Panc1 (cell line): ENCODE measurements at regions not wholly inside any gene's neighbourhood (a gene's known extent, or its start where the extent isn't known, plus 50 kb on each side); places are given as distances from the start of the nearest gene placed in this dataset.

ENCODE experiments used
- ATAC-seq: fragments of 200-7000 bp; cut with Tn5 transposase; 2 replicates; pipeline ENCODE4 v1.9.1; 2020; ENCODE audit warnings: mild to moderate bottlenecking, moderate library complexity
- BruUV-seq: library from RNA; stranded (reverse); fragments of 400-500 nt; replicated peaks from 2 replicates; lab custom pipeline; 2021; lab: Mats Ljungman, UMichigan
- CTCF ChIA-PET: fragments of 300-600 bp; sonication (Branson Sonifier 250); formaldehyde crosslinking; loops from one replicate; lab custom pipeline; 2022; ENCODE audit warnings: antibody characterized with exemption; lab: Charles Lee
- POLR2A ChIA-PET: fragments of 300-600 bp; sonication (Branson Sonifier 250); formaldehyde crosslinking; loops from one replicate; lab custom pipeline; 2022; ENCODE audit warnings: antibody characterized with exemption; lab: Charles Lee
- DNase-seq: peaks from one replicate; pipeline ENCODE4 v3.0.0-alpha.2; 2010; ENCODE audit warnings: low read depth, low spot score
- H3K27ac ChIP-seq: 2 replicates; pipeline ENCODE4 v1.5.1; 2011; ENCODE audit warnings: mild to moderate bottlenecking, low read length, inconsistent platforms
- H3K27me3 ChIP-seq: fragments of 200-500 bp; sonication (Bioruptor generic); 2 replicates; pipeline ENCODE4 v1.6.0; 2014; ENCODE audit warnings: low read length, inconsistent platforms; ENCODE audit not compliant: control insufficient read depth, insufficient read depth
- H3K36me3 ChIP-seq: fragments of 200-500 bp; sonication (Bioruptor generic); 2 replicates; pipeline ENCODE4 v1.5.1; 2014; ENCODE audit warnings: inconsistent platforms, mild to moderate bottlenecking, low read length, moderate library complexity; ENCODE audit not compliant: control insufficient read depth, insufficient read depth
- H3K4me1 ChIP-seq: 2 replicates; pipeline ENCODE4 v1.5.1; 2011; ENCODE audit warnings: inconsistent platforms, mild to moderate bottlenecking, low read length, moderate library complexity; ENCODE audit not compliant: control insufficient read depth, insufficient read depth
- H3K4me3 ChIP-seq, 2 experiments: 2 replicates each; pipeline ENCODE4 v1.5.1; 2011 to 2012; ENCODE audit warnings: low read depth in 2 of 2, low read length in 2 of 2, mild to moderate bottlenecking in 2 of 2, inconsistent platforms in 1 of 2, moderate library complexity in 1 of 2
- H3K9me3 ChIP-seq: fragments of 200-500 bp; sonication (Bioruptor generic); 2 replicates; pipeline ENCODE4 v1.5.1; 2014; ENCODE audit warnings: low read depth, mild to moderate bottlenecking, inconsistent platforms, low read length, moderate library complexity; ENCODE audit not compliant: control insufficient read depth, insufficient read depth
- SIN3A ChIP-seq: IDR thresholded peaks from 2 replicates; pipeline ENCODE4 v1.6.1; 2012; ENCODE audit warnings: low read depth, mild to moderate bottlenecking, low read length, moderate library complexity, borderline replicate concordance; ENCODE audit not compliant: insufficient read depth
- in situ Hi-C: cut with HindIII; loops from 2 replicates; pipeline ENCODE4 v1.10.0; 2016; ENCODE audit warnings: low sequenced_read_pairs, low pct_unique_long_range_greater_than_20kb
- intact Hi-C: fragments of 100-400 bp; cut with micrococcal nuclease; formaldehyde crosslinking; loops from one replicate; pipeline ENCODE4 v1.10.0; 2022; ENCODE audit not compliant: unreplicated experiment
- TF ChIP-seq, protein P1 (sequence below), 2 experiments: IDR thresholded peaks; 2 replicates each; pipeline ENCODE4 v1.6.1; 2011 to 2012; ENCODE audit warnings: low read depth in 2 of 2, control low read depth in 1 of 2, low read length in 1 of 2, mild to moderate bottlenecking in 1 of 2, moderate library complexity in 1 of 2; ENCODE audit not compliant: insufficient read depth in 1 of 2

DNA sequence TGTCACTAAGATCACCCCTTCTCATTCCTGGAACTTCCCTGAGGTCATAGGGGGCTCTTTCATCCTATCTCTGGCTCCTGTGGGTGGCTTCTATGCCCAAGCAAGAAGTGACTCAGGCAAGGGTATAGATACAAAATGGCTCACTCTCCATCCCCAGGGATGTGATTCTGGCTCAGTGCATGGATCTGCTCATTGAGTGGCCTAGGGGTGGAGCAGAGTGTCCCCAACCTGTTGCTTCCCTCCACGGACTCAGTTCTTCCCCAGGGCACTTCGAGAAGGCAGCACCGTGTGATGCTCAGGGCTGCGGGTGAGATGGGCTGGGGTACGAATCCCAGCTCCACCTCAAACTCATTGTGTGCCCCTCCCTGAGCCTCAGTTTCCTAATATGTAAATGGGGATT is 136.4 kb downstream of the PTPRS start:
- ChIA-PET POLR2A (no interaction called here), CTCF (no interaction called here)
- H3K27me3 ChIP-seq: no peaks in the 10 kb centered on the region
- intact Hi-C loops (no loop called here), in situ Hi-C loops (no loop called here)
- no peak for TF ChIP-seq SIN3A
- TF ChIP-seq, protein P1, sequence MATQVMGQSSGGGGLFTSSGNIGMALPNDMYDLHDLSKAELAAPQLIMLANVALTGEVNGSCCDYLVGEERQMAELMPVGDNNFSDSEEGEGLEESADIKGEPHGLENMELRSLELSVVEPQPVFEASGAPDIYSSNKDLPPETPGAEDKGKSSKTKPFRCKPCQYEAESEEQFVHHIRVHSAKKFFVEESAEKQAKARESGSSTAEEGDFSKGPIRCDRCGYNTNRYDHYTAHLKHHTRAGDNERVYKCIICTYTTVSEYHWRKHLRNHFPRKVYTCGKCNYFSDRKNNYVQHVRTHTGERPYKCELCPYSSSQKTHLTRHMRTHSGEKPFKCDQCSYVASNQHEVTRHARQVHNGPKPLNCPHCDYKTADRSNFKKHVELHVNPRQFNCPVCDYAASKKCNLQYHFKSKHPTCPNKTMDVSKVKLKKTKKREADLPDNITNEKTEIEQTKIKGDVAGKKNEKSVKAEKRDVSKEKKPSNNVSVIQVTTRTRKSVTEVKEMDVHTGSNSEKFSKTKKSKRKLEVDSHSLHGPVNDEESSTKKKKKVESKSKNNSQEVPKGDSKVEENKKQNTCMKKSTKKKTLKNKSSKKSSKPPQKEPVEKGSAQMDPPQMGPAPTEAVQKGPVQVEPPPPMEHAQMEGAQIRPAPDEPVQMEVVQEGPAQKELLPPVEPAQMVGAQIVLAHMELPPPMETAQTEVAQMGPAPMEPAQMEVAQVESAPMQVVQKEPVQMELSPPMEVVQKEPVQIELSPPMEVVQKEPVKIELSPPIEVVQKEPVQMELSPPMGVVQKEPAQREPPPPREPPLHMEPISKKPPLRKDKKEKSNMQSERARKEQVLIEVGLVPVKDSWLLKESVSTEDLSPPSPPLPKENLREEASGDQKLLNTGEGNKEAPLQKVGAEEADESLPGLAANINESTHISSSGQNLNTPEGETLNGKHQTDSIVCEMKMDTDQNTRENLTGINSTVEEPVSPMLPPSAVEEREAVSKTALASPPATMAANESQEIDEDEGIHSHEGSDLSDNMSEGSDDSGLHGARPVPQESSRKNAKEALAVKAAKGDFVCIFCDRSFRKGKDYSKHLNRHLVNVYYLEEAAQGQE (IDR thresholded peaks at IDR 0.05; ENCODE audit: insufficient read depth in 1 of 2, low read depth in 2 of 2, low read length in 1 of 2): no peak
- no peaks in the 10 kb centered on the region for H3K4me1 ChIP-seq
- H3K4me3 ChIP-seq: no peak overlapping the region
- DNase-seq (no peak), ATAC-seq (no peak)
- no peaks in the 10 kb centered on the region for H3K9me3 ChIP-seq
- no TSS peak for BruUV-seq
- no peak overlapping the region for H3K27ac ChIP-seq
- no peaks in the 10 kb centered on the region for H3K36me3 ChIP-seq
